ENCODE measurements at regions not wholly inside any gene's neighbourhood (a gene's known extent, or its start where the extent isn't known, plus 50 kb on each side); places are given as distances from the start of the nearest gene placed in this dataset.
"Not testable (repeated sequence)": the region's sequence is repeated elsewhere in the genome, so short reads cannot be mapped to it uniquely, and the experiment has no call there.

DNA sequence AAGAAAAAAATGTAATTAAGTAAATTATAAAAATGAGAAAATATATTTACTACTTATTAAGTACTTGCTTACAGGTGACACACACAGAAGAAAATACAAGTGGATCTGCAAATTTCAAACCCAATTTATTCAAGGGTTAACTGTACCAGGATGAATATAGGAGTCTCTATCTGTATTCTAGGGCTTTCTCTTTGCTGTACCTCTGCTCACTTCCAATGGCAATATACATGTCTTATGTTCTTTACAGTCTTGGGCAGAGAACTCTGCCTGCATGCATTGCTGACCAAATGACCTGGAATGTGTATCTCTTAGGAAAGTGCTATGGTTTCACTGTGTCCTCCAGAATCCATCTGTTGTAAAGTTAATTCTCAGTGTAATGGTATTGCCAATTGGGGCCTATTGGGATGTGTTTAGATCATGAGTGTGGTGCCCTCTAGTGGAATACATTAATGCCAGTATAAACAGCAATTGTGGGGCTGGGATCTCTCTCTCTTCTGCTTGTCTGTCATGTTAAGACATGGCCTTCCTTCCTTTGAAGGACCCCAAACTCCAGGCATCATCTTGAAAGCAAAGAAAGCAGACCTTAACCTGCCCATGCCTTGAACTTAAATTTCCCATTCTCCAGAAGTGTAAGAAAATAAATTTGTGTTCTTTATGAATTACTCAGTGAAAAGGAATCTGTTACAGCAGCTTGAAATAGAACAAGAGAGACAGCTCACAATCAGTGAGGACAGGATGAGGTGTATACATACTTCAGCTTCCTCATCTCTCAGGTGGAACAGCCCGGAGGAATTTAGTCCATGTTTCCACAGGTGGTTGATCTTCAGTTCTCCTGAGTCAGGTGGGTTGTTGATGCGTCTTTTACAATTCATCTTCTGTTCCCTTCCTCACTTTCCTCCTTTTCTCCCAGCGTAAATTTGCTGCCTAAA, 356.9 kb downstream of the RPIA start:
- POLR2A ChIA-PET; H3K9ac ChIP-seq (ENCODE audit: control insufficient read depth, insufficient read depth, low read length); H3K27me3 ChIP-seq (replicated peaks in 1 of 2; ENCODE audit: control insufficient read depth in 2 of 2, insufficient read depth in 2 of 2, low read length in 1 of 2); DNase-seq (ENCODE audit: low read depth, low spot score); BruUV-seq (replicated peaks); H3K27ac ChIP-seq (ENCODE audit: control insufficient read depth, insufficient read depth); H3K9me3 ChIP-seq (replicated peaks; ENCODE audit: control insufficient read depth, insufficient read depth, low read length); H3K79me2 ChIP-seq (ENCODE audit: control insufficient read depth, insufficient read depth, low read length); intact Hi-C loops (cut with micrococcal nuclease; ENCODE audit: unreplicated experiment); H3K36me3 ChIP-seq (ENCODE audit: control insufficient read depth in 2 of 2, insufficient read depth in 2 of 2, low read length in 1 of 2); H3K4me3 ChIP-seq; H2AFZ ChIP-seq (ENCODE audit: control insufficient read depth, low read depth, low read length); H4K20me1 ChIP-seq (ENCODE audit: control insufficient read depth, insufficient read depth); RAD21 ChIA-PET (ENCODE audit: unreplicated experiment); H3K4me2 ChIP-seq (ENCODE audit: control insufficient read depth, insufficient read depth); SMC1A ChIA-PET (ENCODE audit: uncharacterized antibody, unreplicated experiment); H3K4me1 ChIP-seq (ENCODE audit: control insufficient read depth, insufficient read depth, low read length); CTCF ChIA-PET: not testable (repeated sequence)
- 20% methylated on average over 2 of the region's 3 CpGs for WGBS (ENCODE audit: insufficient coverage, insufficient replicate concordance, low lambda C conversion rate, missing lambda C conversion rate)
- in situ Hi-C loops (cut with MboI), result loop anchor here (25.0 kb wide), 1 partner anchor 1139 kb away; no protein-coding TSS in a partner anchor
- TF ChIP-seq SMC3 (IDR thresholded peaks at IDR 0.05; ENCODE audit: borderline replicate concordance, low read length) (peak; percentile 38; the same call in 1 of the 2 replicates), RAD21 (IDR thresholded peaks at IDR 0.05; ENCODE audit: insufficient read depth, low read depth, low read length) (peak; percentile 36)
- TF ChIP-seq, protein P1, sequence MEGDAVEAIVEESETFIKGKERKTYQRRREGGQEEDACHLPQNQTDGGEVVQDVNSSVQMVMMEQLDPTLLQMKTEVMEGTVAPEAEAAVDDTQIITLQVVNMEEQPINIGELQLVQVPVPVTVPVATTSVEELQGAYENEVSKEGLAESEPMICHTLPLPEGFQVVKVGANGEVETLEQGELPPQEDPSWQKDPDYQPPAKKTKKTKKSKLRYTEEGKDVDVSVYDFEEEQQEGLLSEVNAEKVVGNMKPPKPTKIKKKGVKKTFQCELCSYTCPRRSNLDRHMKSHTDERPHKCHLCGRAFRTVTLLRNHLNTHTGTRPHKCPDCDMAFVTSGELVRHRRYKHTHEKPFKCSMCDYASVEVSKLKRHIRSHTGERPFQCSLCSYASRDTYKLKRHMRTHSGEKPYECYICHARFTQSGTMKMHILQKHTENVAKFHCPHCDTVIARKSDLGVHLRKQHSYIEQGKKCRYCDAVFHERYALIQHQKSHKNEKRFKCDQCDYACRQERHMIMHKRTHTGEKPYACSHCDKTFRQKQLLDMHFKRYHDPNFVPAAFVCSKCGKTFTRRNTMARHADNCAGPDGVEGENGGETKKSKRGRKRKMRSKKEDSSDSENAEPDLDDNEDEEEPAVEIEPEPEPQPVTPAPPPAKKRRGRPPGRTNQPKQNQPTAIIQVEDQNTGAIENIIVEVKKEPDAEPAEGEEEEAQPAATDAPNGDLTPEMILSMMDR (IDR thresholded peaks at IDR 0.05 in 2 of 3, conservative IDR thresholded peaks at IDR 0.05 in 1 of 3; ENCODE audit: control insufficient read depth in 2 of 3, extremely low read depth in 1 of 3, insufficient read depth in 1 of 3, low read depth in 3 of 3, low read length in 3 of 3), result peak; percentile 31 to 45 (median 44); a peak in 5 of 6 replicates
- FAIRE-seq, result peak; percentile 75
- ATAC-seq, result peak; percentile 89

- H2AFZ ChIP-seq (ENCODE audit: control insufficient read depth, low read depth, low read length); SMC1A ChIA-PET (ENCODE audit: uncharacterized antibody, unreplicated experiment); H3K36me3 ChIP-seq (ENCODE audit: control insufficient read depth in 2 of 2, insufficient read depth in 2 of 2, low read length in 1 of 2); H4K20me1 ChIP-seq (ENCODE audit: control insufficient read depth, insufficient read depth); ATAC-seq; H3K4me1 ChIP-seq (ENCODE audit: control insufficient read depth, insufficient read depth, low read length); H3K27me3 ChIP-seq (replicated peaks in 1 of 2; ENCODE audit: control insufficient read depth in 2 of 2, insufficient read depth in 2 of 2, low read length in 1 of 2); DNase-seq (ENCODE audit: low read depth, low spot score); H3K9me3 ChIP-seq (replicated peaks; ENCODE audit: control insufficient read depth, insufficient read depth, low read length); RAD21 ChIA-PET (ENCODE audit: unreplicated experiment); POLR2A ChIA-PET; intact Hi-C loops (cut with micrococcal nuclease; ENCODE audit: unreplicated experiment); BruUV-seq (replicated peaks); H3K9ac ChIP-seq (ENCODE audit: control insufficient read depth, insufficient read depth, low read length); H3K4me3 ChIP-seq; in situ Hi-C loops (cut with MboI); H3K27ac ChIP-seq (ENCODE audit: control insufficient read depth, insufficient read depth); CTCF ChIA-PET; H3K79me2 ChIP-seq (ENCODE audit: control insufficient read depth, insufficient read depth, low read length); FAIRE-seq; H3K4me2 ChIP-seq (ENCODE audit: control insufficient read depth, insufficient read depth): not testable (repeated sequence)
- 13% methylated on average over 3 of the region's 4 CpGs for WGBS (ENCODE audit: insufficient coverage, insufficient replicate concordance, low lambda C conversion rate, missing lambda C conversion rate)
These were observed 367.1 kb downstream of the RPIA start for GRCh38 chr2:89058616-89059015.

DNA sequence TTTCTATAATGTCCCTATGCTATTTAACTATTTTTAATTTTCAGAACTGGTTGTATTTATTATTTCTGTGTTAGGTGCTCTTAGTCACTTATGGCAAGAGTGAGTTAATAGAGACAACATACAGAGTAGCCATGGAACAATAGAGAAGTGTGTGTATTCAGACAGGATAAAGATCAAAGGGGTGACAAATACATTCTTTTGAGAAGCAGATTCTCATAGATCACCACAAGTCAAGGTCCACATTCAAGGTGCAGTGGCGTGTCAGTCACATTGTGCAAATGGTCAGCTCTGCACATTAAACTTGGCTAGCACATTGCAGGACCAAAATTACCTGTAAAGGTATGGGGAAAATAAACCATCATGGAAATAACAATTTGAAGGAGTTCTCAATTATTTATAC, 369.7 kb downstream of the RPIA start:
- in situ Hi-C loops (cut with MboI); H3K9ac ChIP-seq (ENCODE audit: control insufficient read depth, insufficient read depth, low read length); CTCF ChIA-PET; H3K4me3 ChIP-seq; H3K79me2 ChIP-seq (ENCODE audit: control insufficient read depth, insufficient read depth, low read length); POLR2A ChIA-PET; H3K4me1 ChIP-seq (ENCODE audit: control insufficient read depth, insufficient read depth, low read length); BruUV-seq (replicated peaks); H3K9me3 ChIP-seq (replicated peaks; ENCODE audit: control insufficient read depth, insufficient read depth, low read length); ATAC-seq; H3K36me3 ChIP-seq (ENCODE audit: control insufficient read depth in 2 of 2, insufficient read depth in 2 of 2, low read length in 1 of 2); H2AFZ ChIP-seq (ENCODE audit: control insufficient read depth, low read depth, low read length); H4K20me1 ChIP-seq (ENCODE audit: control insufficient read depth, insufficient read depth); H3K27ac ChIP-seq (ENCODE audit: control insufficient read depth, insufficient read depth); FAIRE-seq; H3K4me2 ChIP-seq (ENCODE audit: control insufficient read depth, insufficient read depth); RAD21 ChIA-PET (ENCODE audit: unreplicated experiment); DNase-seq (ENCODE audit: low read depth, low spot score); H3K27me3 ChIP-seq (replicated peaks in 1 of 2; ENCODE audit: control insufficient read depth in 2 of 2, insufficient read depth in 2 of 2, low read length in 1 of 2); intact Hi-C loops (cut with micrococcal nuclease; ENCODE audit: unreplicated experiment); SMC1A ChIA-PET (ENCODE audit: uncharacterized antibody, unreplicated experiment): not testable (repeated sequence)
- 27% methylated on average over 1 of the region's 1 CpG for WGBS (ENCODE audit: insufficient coverage, insufficient replicate concordance, low lambda C conversion rate, missing lambda C conversion rate)
